ENCODE measurements at regions not wholly inside any gene's neighbourhood (a gene's known extent, or its start where the extent isn't known, plus 50 kb on each side); places are given as distances from the start of the nearest gene placed in this dataset.

- TF ChIP-seq ETS1 (IDR thresholded peaks at IDR 0.05) (no peak), ZNF114 (CRISPR knock-in tag; IDR thresholded peaks at IDR 0.05) (no peak), EZH2 (IDR thresholded peaks at IDR 0.05; ENCODE audit: low read depth, unreplicated experiment) (no peak), STAT1 (IDR thresholded peaks at IDR 0.05; ENCODE audit: unreplicated experiment) (no peak)
Measured at GRCh38 chr10:94104316-94105000, 110.7 kb downstream of the PLCE1 start (continued).

- Mint-ChIP-seq H3K27ac (no peak overlapping the region), H3K9me3 (no peaks in the 10 kb centered on the region), H3K27me3 (ENCODE audit: insufficient read depth, low read depth, poor library complexity) (peaks cover 3% of the 10 kb centered on the region), H3K4me3 (no peak overlapping the region), H3K36me3 (ENCODE audit: low read depth) (no peaks in the 10 kb centered on the region), H3K4me1 (peaks cover 4% of the 10 kb centered on the region; the same call in 2 of the 3 replicates)
- ATAC-seq (no peak), DNase-seq (ENCODE audit: low spot score) (no peak)
- H3K27me3 ChIP-seq (ENCODE audit: insufficient read depth), result no peaks in the 10 kb centered on the region
- TF ChIP-seq ZNF114 (CRISPR knock-in tag; IDR thresholded peaks at IDR 0.05) (no peak), REST (IDR thresholded peaks at IDR 0.05; ENCODE audit: unreplicated experiment) (no peak), CTCF (conservative IDR thresholded peaks at IDR 0.05; ENCODE audit: low read depth in 2 of 2) (no peak), EZH2 (IDR thresholded peaks at IDR 0.05; ENCODE audit: low read depth, unreplicated experiment) (no peak), STAT1 (IDR thresholded peaks at IDR 0.05; ENCODE audit: unreplicated experiment) (no peak), EZH2phosphoT487 (IDR thresholded peaks at IDR 0.05; ENCODE audit: unreplicated experiment) (no peak), CREB1 (CRISPR knock-in tag; IDR thresholded peaks at IDR 0.05; ENCODE audit: low read depth) (no peak), JUNB (IDR thresholded peaks at IDR 0.05; ENCODE audit: unreplicated experiment) (no peak), ETS1 (IDR thresholded peaks at IDR 0.05) (no peak), NANOG (IDR thresholded peaks at IDR 0.05; ENCODE audit: borderline replicate concordance) (no peak), POLR2AphosphoS5 (IDR thresholded peaks at IDR 0.05; ENCODE audit: low read depth) (no peak), ZNF331 (CRISPR knock-in tag; IDR thresholded peaks at IDR 0.05; ENCODE audit: low read depth) (no peak)
- no peaks in the 10 kb centered on the region for H3K79me2 ChIP-seq (replicated peaks; ENCODE audit: insufficient read depth)
- H3K4me1 ChIP-seq (ENCODE audit: insufficient read depth), result no peaks in the 10 kb centered on the region
- no peak overlapping the region for H3K4me3 ChIP-seq
- no peaks in the 10 kb centered on the region for H3K9me2 ChIP-seq (ENCODE audit: insufficient read depth)
- no peaks in the 10 kb centered on the region for H4K20me1 ChIP-seq (replicated peaks; ENCODE audit: insufficient read depth)
- no peak overlapping the region for H2AFZ ChIP-seq
- H3F3A ChIP-seq (replicated peaks; ENCODE audit: low read depth), result no peaks in the 10 kb centered on the region
- H3K36me3 ChIP-seq (ENCODE audit: insufficient read depth), result no peaks in the 10 kb centered on the region
- H3K4me2 ChIP-seq, result no peak overlapping the region
- H3K27ac ChIP-seq (ENCODE audit: low read depth), result no peak overlapping the region
Measured at GRCh38 chr10:94105226-94105625, 111.5 kb downstream of the PLCE1 start.

Measured in GM23338 (cell line).